ENCODE measurements at regions not wholly inside any gene's neighbourhood (a gene's known extent, or its start where the extent isn't known, plus 50 kb on each side); places are given as distances from the start of the nearest gene placed in this dataset.

- POLR2A ChIA-PET: interaction anchor here (0.6 kb wide), 1 partner anchor 40 kb away, joined by 3 read pairs; no protein-coding TSS in a partner anchor
- H3K9ac ChIP-seq (ENCODE audit: control insufficient read depth, insufficient read depth, low read length): no peak overlapping the region
- H3K4me1 ChIP-seq (ENCODE audit: control insufficient read depth, insufficient read depth, low read length): no peaks in the 10 kb centered on the region
- WGBS (ENCODE audit: insufficient coverage, insufficient replicate concordance, low lambda C conversion rate, missing lambda C conversion rate): 72% methylated on average over 5 of the region's 5 CpGs
- ATAC-seq: no peak
- FAIRE-seq: no peak
- peaks cover 2 to 10% of the 10 kb centered on the region in 2 experiments; a peak in 3 of 4 replicates for H3K27me3 ChIP-seq (replicated peaks in 1 of 2; ENCODE audit: control insufficient read depth in 2 of 2, insufficient read depth in 2 of 2, low read length in 1 of 2)
- H3K4me2 ChIP-seq (ENCODE audit: control insufficient read depth, insufficient read depth): no peak overlapping the region
- in situ Hi-C loops (cut with MboI) (loop anchor here (5.0 kb wide), 1 partner anchor 49 kb away; no protein-coding TSS in a partner anchor), intact Hi-C loops (cut with micrococcal nuclease; ENCODE audit: unreplicated experiment) (no loop called here)
- TF ChIP-seq BACH1 (IDR thresholded peaks at IDR 0.05; ENCODE audit: borderline replicate concordance) (no peak), ZNF384 (IDR thresholded peaks at IDR 0.05; ENCODE audit: borderline replicate concordance, low read depth, low read length) (no peak), KDM1A (IDR thresholded peaks at IDR 0.05; ENCODE audit: borderline replicate concordance) (no peak), ZBED1 (IDR thresholded peaks at IDR 0.05; ENCODE audit: borderline replicate concordance) (no peak), EGR1 (IDR thresholded peaks at IDR 0.05; ENCODE audit: borderline replicate concordance in 1 of 2, low read depth in 2 of 2, low read length in 2 of 2) (no peak), SUZ12 (IDR thresholded peaks at IDR 0.05; ENCODE audit: unreplicated experiment) (no peak), ZNF207 (IDR thresholded peaks at IDR 0.05; ENCODE audit: borderline replicate concordance) (no peak), MEF2A (IDR thresholded peaks at IDR 0.05; ENCODE audit: insufficient read depth, low read depth, low read length) (no peak), IRF3 (IDR thresholded peaks at IDR 0.05) (no peak), CREB1 (IDR thresholded peaks at IDR 0.05; ENCODE audit: low read depth) (no peak), POU2F2 (IDR thresholded peaks at IDR 0.05; ENCODE audit: borderline replicate concordance, low read depth, low read length) (no peak), ZNF24 (IDR thresholded peaks at IDR 0.05) (no peak), MTA2 (IDR thresholded peaks at IDR 0.05; ENCODE audit: low read depth) (no peak), POLR2AphosphoS2 (IDR thresholded peaks at IDR 0.05; ENCODE audit: low read depth, low read length) (no peak), MTA3 (IDR thresholded peaks at IDR 0.05; ENCODE audit: borderline replicate concordance, low read length) (no peak), STAT3 (IDR thresholded peaks at IDR 0.05; ENCODE audit: low read depth, low read length) (no peak)
- TF ChIP-seq, protein P1, sequence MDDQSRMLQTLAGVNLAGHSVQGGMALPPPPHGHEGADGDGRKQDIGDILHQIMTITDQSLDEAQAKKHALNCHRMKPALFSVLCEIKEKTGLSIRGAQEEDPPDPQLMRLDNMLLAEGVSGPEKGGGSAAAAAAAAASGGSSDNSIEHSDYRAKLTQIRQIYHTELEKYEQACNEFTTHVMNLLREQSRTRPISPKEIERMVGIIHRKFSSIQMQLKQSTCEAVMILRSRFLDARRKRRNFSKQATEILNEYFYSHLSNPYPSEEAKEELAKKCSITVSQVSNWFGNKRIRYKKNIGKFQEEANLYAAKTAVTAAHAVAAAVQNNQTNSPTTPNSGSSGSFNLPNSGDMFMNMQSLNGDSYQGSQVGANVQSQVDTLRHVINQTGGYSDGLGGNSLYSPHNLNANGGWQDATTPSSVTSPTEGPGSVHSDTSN (IDR thresholded peaks at IDR 0.05; ENCODE audit: insufficient replicate concordance, low read depth, low read length): no peak
- no peaks in the 10 kb centered on the region for H4K20me1 ChIP-seq (ENCODE audit: control insufficient read depth, insufficient read depth)
- no peak for DNase-seq (ENCODE audit: low read depth, low spot score)
- RAD21 ChIA-PET (ENCODE audit: unreplicated experiment): no interaction called here
- H3K4me3 ChIP-seq: no peak overlapping the region
- no peaks in the 10 kb centered on the region for H3K9me3 ChIP-seq (replicated peaks; ENCODE audit: control insufficient read depth, insufficient read depth, low read length)
- H3K79me2 ChIP-seq (ENCODE audit: control insufficient read depth, insufficient read depth, low read length): no peaks in the 10 kb centered on the region
- SMC1A ChIA-PET (ENCODE audit: uncharacterized antibody, unreplicated experiment): no interaction called here
- H3K36me3 ChIP-seq (ENCODE audit: control insufficient read depth in 2 of 2, insufficient read depth in 2 of 2, low read length in 1 of 2): no peaks in the 10 kb centered on the region
- H3K27ac ChIP-seq (ENCODE audit: control insufficient read depth, insufficient read depth): no peak overlapping the region
- no peak overlapping the region for H2AFZ ChIP-seq (ENCODE audit: control insufficient read depth, low read depth, low read length)
- BruUV-seq (replicated peaks): no TSS peak
- CTCF ChIA-PET: no interaction called here
These were observed 92.3 kb downstream of the ANKRD60 start for GRCh38 chr20:58136149-58136484.

Data from GM12878 (cell line).